GM12874 (cell line): ENCODE measurements at regions not wholly inside any gene's neighbourhood (a gene's known extent, or its start where the extent isn't known, plus 50 kb on each side); places are given as distances from the start of the nearest gene placed in this dataset.

Source experiments
- TF ChIP-seq, protein P1 (sequence below): IDR thresholded peaks from 2 replicates; pipeline ENCODE4 v1.5.1; 2011; ENCODE audit warnings: low read depth, mild to moderate bottlenecking, control low read depth, low read length, moderate library complexity; ENCODE audit not compliant: insufficient read depth

DNA sequence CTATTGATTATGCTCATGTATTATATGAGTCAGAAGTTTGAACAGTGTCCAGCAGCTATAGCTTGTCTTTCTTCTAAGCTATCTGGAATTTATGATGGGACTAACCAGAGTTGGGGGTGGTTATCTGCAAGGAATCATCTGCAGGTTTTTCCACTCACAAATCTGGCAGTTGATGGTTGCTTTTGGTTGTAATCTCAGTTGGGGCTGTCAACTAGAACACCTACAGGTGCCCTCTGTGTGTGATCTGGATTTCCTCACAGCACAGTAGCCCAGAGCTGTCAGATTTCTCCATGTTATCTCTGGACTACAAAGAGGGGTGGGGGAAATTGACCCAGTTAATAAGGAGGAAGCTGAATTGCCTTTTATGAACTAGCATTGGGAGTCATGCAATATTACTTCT is 51.4 kb upstream of the MAP9 start:
- TF ChIP-seq, protein P1, sequence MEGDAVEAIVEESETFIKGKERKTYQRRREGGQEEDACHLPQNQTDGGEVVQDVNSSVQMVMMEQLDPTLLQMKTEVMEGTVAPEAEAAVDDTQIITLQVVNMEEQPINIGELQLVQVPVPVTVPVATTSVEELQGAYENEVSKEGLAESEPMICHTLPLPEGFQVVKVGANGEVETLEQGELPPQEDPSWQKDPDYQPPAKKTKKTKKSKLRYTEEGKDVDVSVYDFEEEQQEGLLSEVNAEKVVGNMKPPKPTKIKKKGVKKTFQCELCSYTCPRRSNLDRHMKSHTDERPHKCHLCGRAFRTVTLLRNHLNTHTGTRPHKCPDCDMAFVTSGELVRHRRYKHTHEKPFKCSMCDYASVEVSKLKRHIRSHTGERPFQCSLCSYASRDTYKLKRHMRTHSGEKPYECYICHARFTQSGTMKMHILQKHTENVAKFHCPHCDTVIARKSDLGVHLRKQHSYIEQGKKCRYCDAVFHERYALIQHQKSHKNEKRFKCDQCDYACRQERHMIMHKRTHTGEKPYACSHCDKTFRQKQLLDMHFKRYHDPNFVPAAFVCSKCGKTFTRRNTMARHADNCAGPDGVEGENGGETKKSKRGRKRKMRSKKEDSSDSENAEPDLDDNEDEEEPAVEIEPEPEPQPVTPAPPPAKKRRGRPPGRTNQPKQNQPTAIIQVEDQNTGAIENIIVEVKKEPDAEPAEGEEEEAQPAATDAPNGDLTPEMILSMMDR = no peak

DNA sequence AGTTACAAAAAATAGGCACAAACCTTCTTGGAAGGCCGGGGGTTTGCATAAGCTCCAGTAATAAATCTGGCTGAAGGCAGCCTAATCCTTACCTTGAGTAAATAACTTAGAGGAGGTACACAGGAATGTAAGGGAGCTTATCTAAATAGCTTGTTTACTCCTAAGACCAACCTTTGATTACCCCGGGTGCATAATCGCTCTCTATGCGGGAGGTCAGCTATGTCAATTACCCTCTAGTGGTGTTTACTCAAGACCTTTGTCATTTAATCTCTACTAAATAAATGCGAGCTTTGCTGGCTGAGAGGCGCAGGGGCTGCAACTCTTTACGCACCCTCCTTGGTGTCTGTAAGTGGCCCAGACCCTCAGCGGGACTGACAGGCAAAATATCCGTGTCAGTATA is 50.2 kb upstream of the MAP9 start:
- TF ChIP-seq, protein P1 = no peak
